GM12891 (cell line): ENCODE measurements at regions not wholly inside any gene's neighbourhood (a gene's known extent, or its start where the extent isn't known, plus 50 kb on each side); places are given as distances from the start of the nearest gene placed in this dataset.

ENCODE experiments used
- PAX5 ChIP-seq: IDR thresholded peaks from 2 replicates; pipeline ENCODE4 v1.6.1; 2011; ENCODE audit warnings: low read length, moderate library complexity, mild to moderate bottlenecking; ENCODE audit not compliant: insufficient read depth, severe bottlenecking
- POLR2A ChIP-seq: IDR thresholded peaks from 2 replicates; pipeline ENCODE4 v1.6.1; 2011; ENCODE audit warnings: low read depth, low read length, control low read depth
- POLR2AphosphoS5 ChIP-seq: IDR thresholded peaks from 2 replicates; pipeline ENCODE4 v1.6.1; 2011; ENCODE audit warnings: low read depth, low read length, control low read depth
- SPI1 ChIP-seq: IDR thresholded peaks from 2 replicates; pipeline ENCODE4 v1.6.1; 2011; ENCODE audit warnings: low read depth, low read length, control low read depth
- TAF1 ChIP-seq: IDR thresholded peaks from 2 replicates; pipeline ENCODE4 v1.6.1; 2011; ENCODE audit warnings: low read depth, low read length, control low read depth

GRCh38 chr2:67596871-67597270 lies 199.7 kb downstream of the ETAA1 start:
- TF ChIP-seq POLR2A (no peak), TAF1 (no peak), POLR2AphosphoS5 (no peak), SPI1 (no peak), PAX5 (no peak)
